GM19468 (cell line): ENCODE measurements at regions not wholly inside any gene's neighbourhood (a gene's known extent, or its start where the extent isn't known, plus 50 kb on each side); places are given as distances from the start of the nearest gene placed in this dataset.

Experiments used
- ATAC-seq: cut with Tn5 transposase; IDR thresholded peaks from one replicate; pipeline ENCODE4 v1.9.1; 2021; ENCODE audit warnings: mild to moderate bottlenecking, moderate library complexity, moderate number of reproducible peaks; ENCODE audit not compliant: unreplicated experiment; ENCODE audit errors: extremely low read depth

DNA sequence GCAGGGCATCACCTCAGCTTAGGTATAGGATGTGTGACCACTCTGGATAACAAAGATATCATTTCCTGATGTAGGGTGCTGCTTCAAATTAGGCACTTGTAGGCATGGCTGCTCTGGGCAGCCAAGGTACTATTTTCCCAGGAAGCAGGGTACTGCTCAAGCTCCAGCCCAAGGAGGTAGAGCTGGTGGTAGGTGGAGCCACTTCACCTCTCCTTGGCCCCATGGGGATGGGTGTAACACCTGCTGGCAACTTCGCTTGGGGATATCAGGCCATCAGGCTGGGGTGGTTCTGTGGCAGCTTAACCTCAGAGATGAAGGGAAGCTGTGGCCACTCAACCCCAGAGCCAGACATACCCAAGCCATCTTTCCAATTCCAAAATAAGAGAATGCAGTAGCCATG lies 147.1 kb upstream of the IGF1R start:
- no peak for ATAC-seq

DNA sequence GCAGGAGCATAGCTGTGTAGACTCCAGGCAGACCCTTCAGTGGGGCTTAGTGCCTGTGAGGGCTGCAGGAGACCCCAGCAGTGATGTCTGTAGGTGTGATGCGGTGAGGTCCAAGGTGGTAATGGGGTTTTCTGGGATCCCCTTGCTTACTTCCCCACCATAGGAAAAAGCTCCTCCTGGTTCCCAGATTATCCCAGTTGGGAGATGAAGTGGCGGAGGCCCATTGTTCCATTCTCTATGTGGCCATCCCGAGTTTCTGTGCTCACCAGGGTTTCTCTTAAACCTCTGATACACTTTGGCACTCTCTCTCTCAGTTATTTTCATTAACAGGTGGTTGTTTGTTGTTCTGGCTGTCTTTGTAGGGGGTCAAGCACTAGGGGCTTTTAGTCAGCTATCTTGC lies 146.7 kb upstream of the IGF1R start:
- ATAC-seq = no peak

DNA sequence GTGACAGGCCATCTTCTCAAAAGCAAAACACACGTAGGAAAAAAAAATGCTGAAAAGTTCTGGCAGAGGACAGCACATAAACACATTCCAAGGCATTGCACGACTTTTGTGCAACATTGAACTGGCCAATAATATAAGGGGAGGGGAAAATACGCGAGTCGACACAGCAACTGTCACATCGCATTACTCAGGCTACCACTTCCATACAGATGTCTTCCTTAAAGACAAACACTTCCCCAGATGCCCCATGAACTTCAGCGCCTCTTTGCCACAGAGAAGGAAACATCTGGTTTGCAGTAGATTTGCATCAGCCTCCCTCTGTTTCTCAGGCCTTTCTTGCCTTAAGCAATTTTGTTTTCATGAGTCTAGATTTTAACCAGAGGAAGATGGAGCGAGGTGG lies 144.4 kb upstream of the IGF1R start:
- ATAC-seq = no peak

- no peak for ATAC-seq
These were observed 143.3 kb upstream of the IGF1R start for GRCh38 chr15:98504998-98505397.

DNA sequence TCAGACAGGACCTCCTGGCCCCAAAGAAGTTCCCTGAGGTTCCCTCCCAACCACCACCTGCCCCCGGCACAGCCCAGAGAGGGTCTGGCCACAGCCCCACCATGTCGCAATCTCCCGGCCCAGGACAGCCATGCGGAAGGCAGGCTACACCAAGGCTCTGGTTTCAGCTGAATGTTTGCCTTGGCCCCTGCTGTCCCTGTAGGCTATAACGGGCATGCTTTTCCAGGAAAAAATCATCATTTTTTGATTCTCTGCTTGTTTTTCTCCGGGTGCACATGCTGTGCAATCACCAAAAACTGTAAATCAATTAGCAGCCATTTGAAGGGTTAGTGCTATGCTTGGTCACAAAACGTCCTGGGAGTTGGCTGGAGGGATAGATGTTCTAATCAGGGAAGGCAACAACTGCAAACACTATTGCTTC lies 142.7 kb upstream of the IGF1R start:
- no peak for ATAC-seq

DNA sequence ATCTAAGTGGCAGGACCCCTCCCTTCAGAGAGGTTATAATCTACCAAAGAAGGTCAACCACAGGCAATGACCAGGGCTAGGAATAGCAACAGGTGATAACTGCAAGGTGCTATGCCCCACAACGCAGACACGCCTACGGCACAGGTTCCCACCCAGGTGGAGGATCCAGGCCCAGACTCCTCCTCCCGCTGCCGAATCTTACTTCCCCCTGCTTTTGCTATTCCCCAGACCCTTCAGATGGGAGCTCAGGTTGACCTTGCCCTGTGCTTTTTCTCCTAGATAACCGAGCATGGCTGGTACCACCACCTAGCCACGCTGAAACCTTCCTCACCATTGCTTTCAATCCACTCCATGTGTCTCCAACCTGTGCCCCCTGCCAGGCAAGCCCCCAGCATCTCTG lies 142.2 kb upstream of the IGF1R start:
- ATAC-seq = no peak

DNA sequence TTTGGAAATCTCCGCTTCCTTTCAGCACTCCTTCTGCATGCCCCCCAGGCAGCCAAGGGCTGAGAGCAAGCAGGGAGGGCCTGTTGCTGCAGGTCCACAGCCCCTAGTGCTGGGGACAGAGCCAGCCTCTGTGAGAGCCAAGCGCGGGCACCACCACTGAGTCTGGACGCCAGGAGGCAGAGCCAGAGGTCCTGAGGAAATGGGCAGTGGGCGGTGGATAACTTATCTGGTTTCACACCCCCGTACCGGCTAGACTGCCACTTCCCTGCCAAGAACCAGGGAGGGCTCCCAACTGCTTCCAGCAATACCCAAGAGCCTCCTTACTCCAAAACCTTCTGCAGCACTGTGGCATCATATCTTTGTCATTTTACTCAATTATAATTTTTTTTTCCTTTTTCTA lies 141.6 kb upstream of the IGF1R start:
- no peak for ATAC-seq

DNA sequence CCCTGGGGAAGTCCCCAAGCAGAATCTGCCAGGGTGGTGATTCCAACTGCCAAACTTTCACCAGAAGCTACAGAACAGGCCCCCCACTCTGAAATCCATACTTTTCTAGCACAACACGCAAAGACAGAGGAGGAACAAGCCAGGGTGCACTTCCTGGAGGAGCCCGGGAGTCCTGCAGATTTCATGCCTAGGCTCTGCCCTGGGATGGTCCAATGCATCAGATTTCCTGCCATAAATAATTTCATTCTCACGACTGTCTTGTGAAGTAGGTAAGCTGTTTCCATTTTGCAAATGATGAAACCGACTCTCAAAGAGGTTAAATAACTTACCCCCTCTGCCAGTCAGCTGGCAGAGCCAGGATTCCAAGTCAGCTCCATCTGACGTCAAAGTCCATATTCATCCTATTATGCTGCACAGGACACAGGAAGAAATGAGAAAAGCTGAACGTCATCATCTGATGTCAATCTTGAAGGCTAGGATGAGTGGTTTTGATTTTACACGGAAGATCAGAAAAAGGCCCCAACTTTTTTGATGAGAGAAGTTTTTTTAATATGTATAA lies 134.8 kb upstream of the IGF1R start:
- no peak for ATAC-seq

GRCh38 chr15:98514034-98514622 lies 134.2 kb upstream of the IGF1R start:
- no peak for ATAC-seq

DNA sequence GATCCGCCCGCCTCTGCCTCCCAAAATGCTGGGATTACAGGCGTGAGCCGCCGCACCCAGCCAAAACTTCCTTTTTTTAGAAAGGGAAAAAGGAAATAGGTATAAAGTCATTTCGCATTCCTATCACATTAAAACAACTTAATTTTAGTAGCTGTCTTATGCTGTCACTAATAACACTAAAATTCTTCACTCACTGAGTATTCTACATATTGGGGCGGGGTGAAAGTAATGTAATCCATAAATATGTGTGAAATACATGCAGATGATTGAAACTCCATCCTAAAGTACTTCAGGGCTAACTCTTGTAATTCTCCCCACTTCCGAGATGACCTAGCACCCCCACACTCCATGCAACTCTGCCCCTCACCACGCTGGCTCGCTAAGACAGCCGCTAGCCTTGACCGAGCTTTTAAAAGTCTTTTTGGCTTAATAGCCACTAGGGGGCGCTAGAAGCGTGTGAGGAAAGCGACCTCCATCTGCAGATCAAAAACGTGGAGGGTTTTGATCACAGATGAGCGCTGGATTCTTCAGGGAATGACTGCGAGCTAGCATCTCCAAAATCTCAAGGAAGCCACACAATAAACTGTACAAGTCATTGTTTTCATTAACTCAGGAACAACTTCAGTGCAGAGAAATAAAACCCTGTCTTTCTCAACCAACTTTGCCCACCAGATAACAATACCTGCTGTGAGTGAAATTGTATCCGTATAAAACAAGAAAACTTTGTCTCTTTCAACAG lies 129.3 kb upstream of the IGF1R start:
- ATAC-seq = peak; percentile 44

DNA sequence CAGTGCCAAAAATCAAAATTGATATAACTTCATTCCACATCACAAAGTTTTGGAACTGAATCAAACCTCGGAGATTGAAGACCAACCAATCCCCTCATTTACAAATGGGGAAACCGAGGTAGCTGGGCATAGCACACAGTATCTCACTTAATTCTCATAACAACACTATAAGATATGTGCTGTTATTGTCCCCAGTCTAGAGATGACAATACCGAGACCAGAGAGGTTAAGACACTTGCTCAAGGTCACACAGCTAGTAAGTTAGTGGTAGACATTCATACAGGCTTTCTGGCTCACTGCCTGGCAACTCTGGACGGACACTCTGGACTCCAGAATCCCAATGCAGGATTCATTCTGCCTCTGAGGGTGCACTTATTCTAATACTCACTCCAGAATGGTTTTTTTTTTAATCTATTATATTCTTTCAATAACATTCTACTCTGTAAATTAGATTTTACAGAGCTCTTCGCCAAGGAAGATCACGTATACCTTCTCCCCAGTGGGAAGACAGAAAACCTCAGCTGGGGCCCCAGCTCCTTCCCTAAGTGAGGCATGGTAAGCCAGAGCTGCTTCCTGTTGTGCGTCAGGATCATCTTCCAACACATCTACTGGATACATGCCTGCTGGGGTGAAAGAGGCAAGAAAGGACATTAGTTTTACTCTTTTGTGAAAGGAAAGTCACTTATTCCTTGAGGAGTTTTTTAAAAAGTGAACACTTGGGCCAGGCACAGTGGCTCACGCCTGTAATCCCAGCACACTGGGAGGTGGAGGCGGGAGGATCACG lies 128.4 kb upstream of the IGF1R start:
- ATAC-seq = no peak

GRCh38 chr15:98522127-98522526 lies 126.2 kb upstream of the IGF1R start:
- ATAC-seq = no peak

- no peak for ATAC-seq
These were observed 124.3 kb upstream of the IGF1R start for GRCh38 chr15:98523912-98524662.

DNA sequence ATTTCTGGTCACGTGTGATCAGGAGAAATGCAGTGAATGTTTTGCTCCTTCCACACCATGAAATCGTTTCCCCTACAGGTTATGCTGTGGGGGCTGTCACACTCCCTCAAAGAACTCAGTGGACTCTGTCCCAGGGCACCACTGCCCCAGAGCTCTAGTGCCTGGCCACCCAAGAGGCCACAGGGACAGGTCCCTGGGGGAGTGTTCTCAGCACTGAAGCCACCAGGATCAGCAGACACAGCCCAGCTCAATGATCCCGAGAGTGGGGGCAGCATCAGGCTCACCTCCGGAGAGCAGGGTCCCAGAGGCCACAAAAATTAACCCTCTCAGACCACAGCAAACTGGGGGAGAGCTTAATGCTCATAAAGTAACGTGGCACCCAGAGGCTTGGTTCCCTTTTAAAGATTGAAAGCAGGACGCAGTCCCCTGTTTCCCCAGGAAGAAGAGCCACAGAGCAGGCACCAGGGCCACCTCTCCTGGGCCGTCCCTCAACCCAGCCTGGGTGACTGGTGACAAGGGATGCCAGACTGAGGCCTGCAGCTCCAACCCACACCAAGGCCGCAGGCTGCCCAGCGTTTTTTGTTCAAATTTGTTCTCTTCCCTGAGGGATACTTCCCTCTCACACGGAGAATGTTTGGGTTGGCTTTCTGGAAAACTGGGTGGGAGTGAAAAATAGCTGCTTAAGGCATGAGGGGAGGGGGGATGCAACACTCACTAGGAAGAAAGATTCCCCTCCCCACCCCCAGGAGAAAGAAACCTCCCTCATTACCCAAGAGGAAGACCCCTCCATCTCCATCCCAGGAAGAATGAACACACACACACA lies 123.3 kb upstream of the IGF1R start:
- ATAC-seq = no peak

- no peak for ATAC-seq
These were observed 122.7 kb upstream of the IGF1R start for GRCh38 chr15:98525661-98526001.

DNA sequence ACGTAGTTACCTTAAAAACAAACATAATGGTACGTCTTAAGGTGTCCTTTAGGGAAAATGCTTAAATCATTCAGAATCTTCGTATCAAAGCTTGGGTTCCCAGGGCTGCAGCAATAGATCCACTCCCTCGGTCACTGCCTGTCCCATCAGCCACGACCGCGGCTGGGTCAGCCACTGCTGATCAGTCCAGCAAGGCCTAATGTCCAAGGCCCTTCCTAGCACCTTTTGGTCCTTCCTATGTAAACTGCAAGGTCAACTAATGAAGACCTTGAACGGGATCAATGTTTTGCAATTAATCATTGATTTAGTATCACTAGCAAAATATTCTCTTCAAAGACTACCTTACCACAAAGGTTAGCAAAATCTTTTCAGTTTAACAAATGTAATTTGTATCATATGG lies 122.2 kb upstream of the IGF1R start:
- no peak for ATAC-seq

- ATAC-seq = no peak
These were observed 120.2 kb upstream of the IGF1R start for GRCh38 chr15:98528046-98528725.

GRCh38 chr15:98529205-98530145 lies 118.9 kb upstream of the IGF1R start:
- ATAC-seq = no peak
